Panc1 (cell line): ENCODE measurements at regions not wholly inside any gene's neighbourhood (a gene's known extent, or its start where the extent isn't known, plus 50 kb on each side); places are given as distances from the start of the nearest gene placed in this dataset.
"Not testable (repeated sequence)": the region's sequence is repeated elsewhere in the genome, so short reads cannot be mapped to it uniquely, and the experiment has no call there.

Source experiments
- ATAC-seq: fragments of 200-7000 bp; cut with Tn5 transposase; 2 replicates; pipeline ENCODE4 v1.9.1; 2020; ENCODE audit warnings: mild to moderate bottlenecking, moderate library complexity
- BruUV-seq: library from RNA; stranded (reverse); fragments of 400-500 nt; replicated peaks from 2 replicates; lab custom pipeline; 2021; lab: Mats Ljungman, UMichigan
- CTCF ChIA-PET: fragments of 300-600 bp; sonication (Branson Sonifier 250); formaldehyde crosslinking; loops from one replicate; lab custom pipeline; 2022; ENCODE audit warnings: antibody characterized with exemption; lab: Charles Lee
- POLR2A ChIA-PET: fragments of 300-600 bp; sonication (Branson Sonifier 250); formaldehyde crosslinking; loops from one replicate; lab custom pipeline; 2022; ENCODE audit warnings: antibody characterized with exemption; lab: Charles Lee
- DNase-seq: peaks from one replicate; pipeline ENCODE4 v3.0.0-alpha.2; 2010; ENCODE audit warnings: low read depth, low spot score
- H3K27ac ChIP-seq: 2 replicates; pipeline ENCODE4 v1.5.1; 2011; ENCODE audit warnings: mild to moderate bottlenecking, low read length, inconsistent platforms
- H3K27me3 ChIP-seq: fragments of 200-500 bp; sonication (Bioruptor generic); 2 replicates; pipeline ENCODE4 v1.6.0; 2014; ENCODE audit warnings: low read length, inconsistent platforms; ENCODE audit not compliant: control insufficient read depth, insufficient read depth
- H3K36me3 ChIP-seq: fragments of 200-500 bp; sonication (Bioruptor generic); 2 replicates; pipeline ENCODE4 v1.5.1; 2014; ENCODE audit warnings: inconsistent platforms, mild to moderate bottlenecking, low read length, moderate library complexity; ENCODE audit not compliant: control insufficient read depth, insufficient read depth
- H3K4me1 ChIP-seq: 2 replicates; pipeline ENCODE4 v1.5.1; 2011; ENCODE audit warnings: inconsistent platforms, mild to moderate bottlenecking, low read length, moderate library complexity; ENCODE audit not compliant: control insufficient read depth, insufficient read depth
- H3K4me3 ChIP-seq, 2 experiments: 2 replicates each; pipeline ENCODE4 v1.5.1; 2011 to 2012; ENCODE audit warnings: low read depth in 2 of 2, low read length in 2 of 2, mild to moderate bottlenecking in 2 of 2, inconsistent platforms in 1 of 2, moderate library complexity in 1 of 2
- H3K9me3 ChIP-seq: fragments of 200-500 bp; sonication (Bioruptor generic); 2 replicates; pipeline ENCODE4 v1.5.1; 2014; ENCODE audit warnings: low read depth, mild to moderate bottlenecking, inconsistent platforms, low read length, moderate library complexity; ENCODE audit not compliant: control insufficient read depth, insufficient read depth
- in situ Hi-C: cut with HindIII; loops from 2 replicates; pipeline ENCODE4 v1.10.0; 2016; ENCODE audit warnings: low sequenced_read_pairs, low pct_unique_long_range_greater_than_20kb
- intact Hi-C: fragments of 100-400 bp; cut with micrococcal nuclease; formaldehyde crosslinking; loops from one replicate; pipeline ENCODE4 v1.10.0; 2022; ENCODE audit not compliant: unreplicated experiment
- TF ChIP-seq, protein P1 (sequence below), 2 experiments: IDR thresholded peaks; 2 replicates each; pipeline ENCODE4 v1.6.1; 2011 to 2012; ENCODE audit warnings: low read depth in 2 of 2, control low read depth in 1 of 2, low read length in 1 of 2, mild to moderate bottlenecking in 1 of 2, moderate library complexity in 1 of 2; ENCODE audit not compliant: insufficient read depth in 1 of 2
- TF ChIP-seq, protein P2 (sequence below): fragments of 450-650 bp; IDR thresholded peaks from 2 replicates; pipeline ENCODE4 v1.5.1; 2017; ENCODE audit warnings: mild to moderate bottlenecking

DNA sequence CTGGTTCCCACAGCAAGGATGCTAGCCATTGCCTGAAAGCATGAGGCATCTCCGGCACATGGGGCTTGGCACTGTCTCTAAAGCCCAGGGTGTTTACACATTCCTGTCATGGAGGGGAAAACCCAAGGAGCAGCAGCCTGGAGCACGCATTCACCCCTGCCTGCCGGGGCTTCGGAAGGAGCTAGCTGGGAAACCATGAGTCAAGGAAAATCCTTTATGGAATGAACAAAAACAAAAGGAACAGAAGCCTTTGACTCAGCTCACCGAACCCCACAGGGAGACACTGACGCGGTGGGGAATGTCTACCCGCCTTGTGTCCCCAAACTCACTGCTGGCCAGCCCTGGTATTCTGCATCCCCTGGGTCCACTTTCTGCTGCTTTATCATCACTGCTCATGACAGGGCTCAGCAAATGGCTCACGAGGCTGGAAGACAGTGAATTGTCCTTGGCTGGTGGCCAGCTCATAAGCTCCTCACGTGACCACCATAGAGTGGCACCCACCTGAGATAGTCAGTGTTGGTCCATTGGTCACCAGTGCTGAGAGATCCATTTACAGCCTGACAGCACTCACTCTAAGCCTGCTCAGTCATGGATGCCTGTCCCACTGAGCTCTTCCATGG is 137.2 kb downstream of the NPIPB11 start:
- DNase-seq, POLR2A ChIA-PET, CTCF ChIA-PET, H3K9me3 ChIP-seq, H3K27me3 ChIP-seq, H3K4me3 ChIP-seq, BruUV-seq, intact Hi-C loops, H3K36me3 ChIP-seq, in situ Hi-C loops: not testable (repeated sequence)
- ATAC-seq: peak; percentile 49
- peak overlapping the region; percentile 59; the same call in 1 of the 2 replicates for H3K27ac ChIP-seq
- H3K4me1 ChIP-seq: peaks cover 13% of the 10 kb centered on the region
- TF ChIP-seq, protein P1, sequence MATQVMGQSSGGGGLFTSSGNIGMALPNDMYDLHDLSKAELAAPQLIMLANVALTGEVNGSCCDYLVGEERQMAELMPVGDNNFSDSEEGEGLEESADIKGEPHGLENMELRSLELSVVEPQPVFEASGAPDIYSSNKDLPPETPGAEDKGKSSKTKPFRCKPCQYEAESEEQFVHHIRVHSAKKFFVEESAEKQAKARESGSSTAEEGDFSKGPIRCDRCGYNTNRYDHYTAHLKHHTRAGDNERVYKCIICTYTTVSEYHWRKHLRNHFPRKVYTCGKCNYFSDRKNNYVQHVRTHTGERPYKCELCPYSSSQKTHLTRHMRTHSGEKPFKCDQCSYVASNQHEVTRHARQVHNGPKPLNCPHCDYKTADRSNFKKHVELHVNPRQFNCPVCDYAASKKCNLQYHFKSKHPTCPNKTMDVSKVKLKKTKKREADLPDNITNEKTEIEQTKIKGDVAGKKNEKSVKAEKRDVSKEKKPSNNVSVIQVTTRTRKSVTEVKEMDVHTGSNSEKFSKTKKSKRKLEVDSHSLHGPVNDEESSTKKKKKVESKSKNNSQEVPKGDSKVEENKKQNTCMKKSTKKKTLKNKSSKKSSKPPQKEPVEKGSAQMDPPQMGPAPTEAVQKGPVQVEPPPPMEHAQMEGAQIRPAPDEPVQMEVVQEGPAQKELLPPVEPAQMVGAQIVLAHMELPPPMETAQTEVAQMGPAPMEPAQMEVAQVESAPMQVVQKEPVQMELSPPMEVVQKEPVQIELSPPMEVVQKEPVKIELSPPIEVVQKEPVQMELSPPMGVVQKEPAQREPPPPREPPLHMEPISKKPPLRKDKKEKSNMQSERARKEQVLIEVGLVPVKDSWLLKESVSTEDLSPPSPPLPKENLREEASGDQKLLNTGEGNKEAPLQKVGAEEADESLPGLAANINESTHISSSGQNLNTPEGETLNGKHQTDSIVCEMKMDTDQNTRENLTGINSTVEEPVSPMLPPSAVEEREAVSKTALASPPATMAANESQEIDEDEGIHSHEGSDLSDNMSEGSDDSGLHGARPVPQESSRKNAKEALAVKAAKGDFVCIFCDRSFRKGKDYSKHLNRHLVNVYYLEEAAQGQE (IDR thresholded peaks at IDR 0.05; ENCODE audit: insufficient read depth in 1 of 2, low read depth in 2 of 2, low read length in 1 of 2): peak in 1 of 2 experiments; percentile 38; a peak in 1 of 4 replicates

DNA sequence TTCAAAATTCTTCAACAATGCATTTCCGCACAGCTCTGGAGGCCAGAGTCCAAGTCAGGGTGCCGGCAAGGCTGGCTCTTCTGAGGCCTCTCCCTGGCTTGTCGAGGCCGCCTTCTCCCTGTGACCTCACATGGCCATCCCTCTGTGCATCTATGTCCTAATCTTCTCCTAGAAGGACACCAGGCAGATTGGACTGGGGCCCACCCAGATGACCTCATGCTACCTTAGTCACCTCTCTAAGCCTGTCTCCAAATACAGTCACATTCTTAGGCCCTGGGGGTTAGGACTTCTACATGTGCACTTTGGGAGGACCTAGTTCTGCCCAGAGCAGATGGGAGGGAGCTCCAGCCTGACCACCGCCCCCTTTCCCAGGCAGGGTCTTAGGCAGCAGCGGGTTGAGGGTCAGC is 137.7 kb downstream of the NPIPB11 start:
- H3K27me3 ChIP-seq, CTCF ChIA-PET, POLR2A ChIA-PET, H3K4me3 ChIP-seq, intact Hi-C loops, H3K36me3 ChIP-seq, in situ Hi-C loops, DNase-seq, H3K9me3 ChIP-seq, BruUV-seq: not testable (repeated sequence)
- Histone ChIP-seq H3K4me1 (peaks cover 15% of the 10 kb centered on the region), H3K27ac (0 out of 2 replicates have a peak overlapping the region, but pooled peaks have one; percentile 51)
- peak; percentile 9; the same call in 1 of the 2 replicates for ATAC-seq

DNA sequence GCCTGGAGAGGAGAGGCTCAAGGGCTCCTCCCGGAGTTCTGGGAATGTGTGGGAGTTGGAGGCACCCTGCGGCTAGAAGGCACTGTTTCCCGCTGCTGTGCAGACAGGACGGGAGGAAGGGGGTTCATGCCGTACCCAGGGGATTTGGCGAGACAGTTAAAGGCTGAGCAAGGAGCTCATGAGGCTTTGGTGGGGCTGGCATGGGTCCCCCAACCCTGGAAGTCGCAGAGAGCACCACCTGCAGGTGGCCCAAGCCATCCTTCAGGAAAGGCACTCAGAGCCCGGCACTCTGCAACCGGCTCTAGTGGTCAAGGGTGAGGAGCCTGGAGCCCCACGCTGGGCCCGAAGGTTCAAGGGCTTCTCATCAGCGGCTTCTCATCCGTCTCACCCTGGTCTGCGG is 138.2 kb downstream of the NPIPB11 start:
- in situ Hi-C loops, ATAC-seq, POLR2A ChIA-PET, CTCF ChIA-PET, H3K27me3 ChIP-seq, H3K4me3 ChIP-seq, BruUV-seq, intact Hi-C loops, H3K9me3 ChIP-seq, H3K36me3 ChIP-seq, DNase-seq: not testable (repeated sequence)
- Histone ChIP-seq H3K27ac (0 out of 2 replicates have a peak overlapping the region, but pooled peaks have one; percentile 51), H3K4me1 (peaks cover 15% of the 10 kb centered on the region)
- TF ChIP-seq, protein P2, sequence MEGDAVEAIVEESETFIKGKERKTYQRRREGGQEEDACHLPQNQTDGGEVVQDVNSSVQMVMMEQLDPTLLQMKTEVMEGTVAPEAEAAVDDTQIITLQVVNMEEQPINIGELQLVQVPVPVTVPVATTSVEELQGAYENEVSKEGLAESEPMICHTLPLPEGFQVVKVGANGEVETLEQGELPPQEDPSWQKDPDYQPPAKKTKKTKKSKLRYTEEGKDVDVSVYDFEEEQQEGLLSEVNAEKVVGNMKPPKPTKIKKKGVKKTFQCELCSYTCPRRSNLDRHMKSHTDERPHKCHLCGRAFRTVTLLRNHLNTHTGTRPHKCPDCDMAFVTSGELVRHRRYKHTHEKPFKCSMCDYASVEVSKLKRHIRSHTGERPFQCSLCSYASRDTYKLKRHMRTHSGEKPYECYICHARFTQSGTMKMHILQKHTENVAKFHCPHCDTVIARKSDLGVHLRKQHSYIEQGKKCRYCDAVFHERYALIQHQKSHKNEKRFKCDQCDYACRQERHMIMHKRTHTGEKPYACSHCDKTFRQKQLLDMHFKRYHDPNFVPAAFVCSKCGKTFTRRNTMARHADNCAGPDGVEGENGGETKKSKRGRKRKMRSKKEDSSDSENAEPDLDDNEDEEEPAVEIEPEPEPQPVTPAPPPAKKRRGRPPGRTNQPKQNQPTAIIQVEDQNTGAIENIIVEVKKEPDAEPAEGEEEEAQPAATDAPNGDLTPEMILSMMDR: peak; percentile 21

DNA sequence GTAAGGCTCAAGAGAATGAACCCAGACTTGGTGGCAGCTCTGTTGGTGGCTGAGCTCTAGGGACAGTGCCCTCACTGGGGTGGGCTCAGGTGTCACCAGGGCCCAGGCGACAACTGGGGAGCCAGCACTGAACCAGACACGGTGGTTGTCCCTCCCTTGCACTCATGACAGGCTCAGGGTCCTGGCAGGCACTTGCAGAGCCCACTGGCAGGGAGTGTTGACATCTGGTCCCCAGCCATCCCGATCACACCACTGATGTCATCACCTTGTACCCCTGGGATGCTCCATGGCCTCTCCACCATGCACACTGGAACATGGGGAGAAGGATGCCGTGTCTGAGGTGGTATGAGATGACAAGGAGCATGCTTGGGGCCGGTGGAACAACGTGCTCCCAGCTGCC is 138.6 kb downstream of the NPIPB11 start:
- CTCF ChIA-PET: not testable (repeated sequence)
- 0 out of 2 replicates have a peak overlapping the region, but pooled peaks have one; percentile 51 for H3K27ac ChIP-seq

DNA sequence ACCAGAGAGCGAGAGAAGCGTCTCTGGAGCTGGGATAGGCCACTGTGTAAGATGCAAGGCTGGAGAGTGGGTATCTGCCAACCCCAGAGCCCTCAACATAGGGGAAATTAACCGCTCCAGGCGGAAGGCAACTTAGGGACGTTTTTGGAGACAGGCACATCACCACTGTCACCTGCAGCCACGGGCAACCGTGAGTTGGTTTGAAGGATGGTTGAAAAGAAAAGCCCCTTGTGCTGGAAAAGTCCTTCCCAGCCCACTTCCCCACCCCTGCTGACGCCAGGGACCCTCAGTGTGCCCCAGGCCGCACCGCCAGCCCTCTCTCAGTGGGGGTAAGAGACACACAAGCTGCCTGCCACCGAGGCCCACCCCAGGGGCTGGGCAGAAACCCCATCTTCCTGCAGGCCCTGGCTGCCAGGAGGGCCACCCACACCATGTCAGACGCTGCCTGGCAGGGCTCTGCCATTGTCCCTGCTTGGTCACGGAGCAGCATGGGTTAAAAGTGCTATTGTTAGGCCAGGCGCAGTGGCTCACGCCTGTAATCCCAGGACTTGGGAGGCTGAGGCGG is 139.4 kb downstream of the NPIPB11 start:
- intact Hi-C loops, POLR2A ChIA-PET, ATAC-seq, in situ Hi-C loops, BruUV-seq, H3K27me3 ChIP-seq, H3K9me3 ChIP-seq, H3K4me3 ChIP-seq, H3K36me3 ChIP-seq, DNase-seq, CTCF ChIA-PET: not testable (repeated sequence)
- peak overlapping the region; percentile 73 for H3K27ac ChIP-seq
- peaks cover 22% of the 10 kb centered on the region for H3K4me1 ChIP-seq

More for the DNA sequence above, 138.6 kb downstream of the NPIPB11 start:
- POLR2A ChIA-PET, H3K9me3 ChIP-seq, BruUV-seq, H3K36me3 ChIP-seq, intact Hi-C loops, DNase-seq, in situ Hi-C loops, H3K4me3 ChIP-seq, H3K27me3 ChIP-seq, ATAC-seq: not testable (repeated sequence)
- peaks cover 16% of the 10 kb centered on the region for H3K4me1 ChIP-seq
